ENCODE measurements at regions not wholly inside any gene's neighbourhood (a gene's known extent, or its start where the extent isn't known, plus 50 kb on each side); places are given as distances from the start of the nearest gene placed in this dataset.
"Not testable (repeated sequence)": the region's sequence is repeated elsewhere in the genome, so short reads cannot be mapped to it uniquely, and the experiment has no call there.

- DNase-seq (ENCODE audit: low read depth in 3 of 3) = no peak
Measured at GRCh38 chr17:52410781-52411180, 252.3 kb upstream of the CA10 start.

GRCh38 chr17:52409222-52409621 lies 250.7 kb upstream of the CA10 start:
- not testable (repeated sequence) for DNase-seq (ENCODE audit: low read depth in 3 of 3)

- DNase-seq (ENCODE audit: low read depth in 3 of 3) = no peak
Measured at GRCh38 chr17:52395308-52395707, 236.8 kb upstream of the CA10 start.

- no peak for DNase-seq (ENCODE audit: low read depth in 3 of 3)
Measured at GRCh38 chr17:52390422-52390821, 231.9 kb upstream of the CA10 start.

DNA sequence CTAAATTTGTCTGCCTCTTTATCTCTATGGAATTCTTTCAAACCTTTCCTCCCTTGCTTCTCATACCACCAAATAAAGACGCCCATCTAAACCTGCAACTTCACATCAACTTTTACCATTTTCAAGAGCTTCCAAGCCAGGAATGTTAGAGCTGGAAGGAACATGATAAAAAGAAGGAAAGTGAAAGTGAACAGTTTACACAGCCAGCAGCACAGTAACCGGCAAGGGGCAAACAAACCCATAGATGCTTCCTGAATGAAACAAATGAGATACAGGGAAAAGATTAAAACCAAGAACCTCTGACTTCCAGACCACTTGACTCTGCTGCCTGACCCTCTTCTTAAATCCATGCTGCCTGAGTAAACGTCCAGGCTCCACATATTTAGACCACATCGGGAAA lies 231.1 kb upstream of the CA10 start:
- DNase-seq (ENCODE audit: low read depth in 3 of 3) = no peak

DNA sequence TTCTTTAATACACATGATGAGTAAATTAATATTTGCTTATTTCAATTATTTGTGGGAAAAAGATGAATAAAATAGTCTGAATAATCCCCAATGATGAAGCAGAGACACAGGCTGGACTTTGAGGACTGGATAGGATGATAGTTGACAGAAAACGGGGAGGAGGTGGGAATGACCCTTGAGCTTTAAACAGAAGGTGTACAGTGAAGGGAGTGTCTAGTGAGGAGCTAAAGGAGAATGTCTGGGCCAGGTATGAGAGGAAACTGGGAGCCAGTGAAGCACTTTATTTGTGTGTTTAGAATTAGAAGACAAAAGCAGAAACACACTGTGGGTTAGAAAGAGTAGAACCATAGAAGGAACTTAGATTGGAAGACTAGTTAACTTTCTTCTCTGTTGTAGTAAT lies 230.4 kb upstream of the CA10 start:
- no peak for DNase-seq (ENCODE audit: low read depth in 3 of 3)

- no peak for DNase-seq (ENCODE audit: low read depth in 3 of 3)
Measured at GRCh38 chr17:52384695-52385094, 226.2 kb upstream of the CA10 start.

DNA sequence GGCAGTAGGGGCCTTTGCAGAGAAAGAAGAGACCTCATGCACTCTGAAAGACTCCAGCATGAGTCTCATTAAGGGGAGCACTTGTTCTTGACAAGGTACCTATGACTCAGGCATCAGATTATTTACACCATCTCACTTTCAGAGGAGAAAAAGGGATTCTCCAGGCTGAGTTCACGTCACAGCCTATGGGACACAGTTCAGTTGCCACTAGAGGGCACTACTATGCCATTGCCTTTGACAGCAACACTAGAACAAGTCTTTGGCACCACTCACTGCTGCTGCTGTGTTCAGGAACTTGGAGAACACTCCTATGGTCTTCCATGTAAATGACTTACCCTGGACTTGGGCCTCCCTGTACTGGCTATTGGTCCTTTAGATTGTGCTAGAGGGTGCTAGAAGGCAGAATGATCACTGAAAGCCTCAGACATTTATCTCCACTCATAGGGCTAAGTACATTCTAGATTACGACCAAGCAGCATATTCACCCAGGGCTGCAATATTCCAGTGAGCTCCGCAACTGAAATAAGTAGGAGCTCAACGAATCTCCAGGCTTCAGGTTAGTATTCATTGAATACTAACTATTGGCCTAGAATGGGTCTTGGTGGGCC lies 225.1 kb upstream of the CA10 start:
- DNase-seq (ENCODE audit: low read depth in 3 of 3) = peak in 2 of 3 donors; percentile 3 to 20

GRCh38 chr17:52378860-52379259 lies 220.3 kb upstream of the CA10 start:
- DNase-seq (ENCODE audit: low read depth in 3 of 3) = no peak

DNA sequence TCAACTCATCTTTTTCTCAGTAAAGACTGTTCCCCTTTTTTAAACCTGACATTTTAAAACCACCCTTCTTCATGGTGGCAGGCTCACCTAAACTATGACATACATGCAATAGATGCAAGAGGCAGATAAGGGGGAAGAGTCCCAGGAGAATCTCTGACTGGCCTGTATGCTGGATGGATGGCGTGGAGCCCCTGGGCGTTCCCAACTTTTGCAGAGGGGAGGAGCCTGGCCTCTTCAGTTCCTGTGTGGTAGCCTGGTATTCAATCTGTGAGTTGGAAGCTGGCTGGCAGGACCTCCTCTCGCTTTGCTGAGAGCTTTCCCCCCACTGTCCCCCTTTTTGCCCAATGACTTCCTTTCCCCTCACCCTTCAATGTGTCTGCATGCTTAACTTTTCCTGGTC lies 217.6 kb upstream of the CA10 start:
- no peak for DNase-seq (ENCODE audit: low read depth in 3 of 3)

DNA sequence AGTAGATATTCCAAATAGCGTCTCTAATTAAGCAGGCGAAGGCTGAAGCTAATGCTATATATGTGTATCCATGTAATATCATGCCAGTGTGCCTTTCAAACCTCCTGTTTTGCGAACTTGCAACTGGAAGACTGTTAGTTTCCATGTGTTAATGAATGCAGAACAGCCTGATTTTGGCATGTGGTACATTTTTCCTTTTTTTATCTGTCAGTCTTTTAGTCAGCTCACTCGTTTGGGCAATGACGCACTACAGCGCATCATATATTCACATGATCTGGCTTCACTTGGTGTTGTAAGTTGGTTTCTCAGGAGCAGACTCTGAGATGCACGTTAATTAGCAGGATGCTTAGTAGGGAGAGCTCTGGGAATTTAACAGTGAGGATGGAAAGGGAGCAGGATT lies 210.4 kb upstream of the CA10 start:
- no peak for DNase-seq (ENCODE audit: low read depth in 3 of 3)

GRCh38 chr17:52357854-52358253 lies 199.3 kb upstream of the CA10 start:
- no peak for DNase-seq (ENCODE audit: low read depth in 3 of 3)

- no peak for DNase-seq (ENCODE audit: low read depth in 3 of 3)
Measured at GRCh38 chr17:52336796-52337195, 178.3 kb upstream of the CA10 start.

GRCh38 chr17:52306314-52306713 lies 147.8 kb upstream of the CA10 start:
- no peak for DNase-seq (ENCODE audit: low read depth in 3 of 3)

GRCh38 chr17:52298881-52299280 lies 140.4 kb upstream of the CA10 start:
- no peak for DNase-seq (ENCODE audit: low read depth in 3 of 3)

- DNase-seq (ENCODE audit: low read depth in 3 of 3) = no peak
Measured at GRCh38 chr17:52297230-52298010, 138.9 kb upstream of the CA10 start.

GRCh38 chr17:52294301-52294700 lies 135.8 kb upstream of the CA10 start:
- no peak for DNase-seq (ENCODE audit: low read depth in 3 of 3)

DNA sequence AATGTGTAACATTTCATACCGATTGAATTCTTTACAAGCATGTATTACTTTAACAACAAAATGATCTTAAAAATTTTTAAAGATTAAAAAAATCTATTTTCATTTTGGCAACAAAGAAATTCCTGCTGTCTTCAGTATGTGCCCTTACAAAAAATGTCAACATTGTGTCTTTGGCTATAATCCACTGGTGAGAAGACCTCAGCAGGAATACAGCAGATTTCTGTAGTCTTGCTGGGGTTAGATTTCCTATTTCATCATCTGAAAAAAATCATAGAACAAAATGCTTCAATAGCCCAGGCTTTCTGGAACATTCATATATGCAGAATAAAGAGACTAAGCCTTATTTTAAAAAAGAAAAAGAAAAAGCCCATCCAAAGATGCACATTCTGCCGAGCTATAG lies 129.1 kb upstream of the CA10 start:
- DNase-seq (ENCODE audit: low read depth in 3 of 3) = no peak

- DNase-seq (ENCODE audit: low read depth in 3 of 3) = no peak
Measured at GRCh38 chr17:52283872-52284271, 125.4 kb upstream of the CA10 start.

DNA sequence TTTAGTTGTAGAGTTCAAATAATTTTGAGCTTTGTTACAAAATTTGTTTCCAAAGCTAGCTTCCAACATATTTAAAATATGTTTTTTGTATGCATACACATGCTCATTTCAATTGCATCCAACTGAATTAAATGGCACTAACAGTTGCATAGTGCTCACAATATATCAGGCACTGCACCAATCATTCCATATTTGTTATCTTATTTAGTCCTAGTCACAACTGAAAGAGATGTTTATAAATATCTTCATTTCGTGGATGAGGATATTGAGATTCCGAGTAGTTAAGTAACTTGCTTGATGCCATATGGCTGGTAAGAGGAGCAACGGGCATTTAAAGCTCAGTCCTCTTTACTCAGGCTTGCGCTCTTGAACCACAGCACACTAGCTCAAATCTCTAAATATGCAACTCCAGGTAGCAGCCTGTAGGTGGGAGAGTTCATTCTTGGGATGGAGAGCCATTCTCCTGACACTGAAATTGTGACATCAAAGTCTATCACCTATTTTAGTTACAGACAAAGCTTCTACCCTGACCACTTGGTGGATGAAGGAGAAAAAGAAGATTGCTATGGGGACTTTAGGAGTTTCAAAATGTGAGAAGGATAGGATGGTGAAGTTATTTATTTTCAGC lies 118.0 kb upstream of the CA10 start:
- no peak for DNase-seq (ENCODE audit: low read depth in 3 of 3)

GRCh38 chr17:52271781-52272180 lies 113.3 kb upstream of the CA10 start:
- DNase-seq (ENCODE audit: low read depth in 3 of 3) = no peak

GRCh38 chr17:52255347-52255746 lies 96.8 kb upstream of the CA10 start:
- DNase-seq (ENCODE audit: low read depth in 3 of 3) = no peak

- no peak for DNase-seq (ENCODE audit: low read depth in 3 of 3)
Measured at GRCh38 chr17:52244689-52245088, 86.2 kb upstream of the CA10 start.
